NT2/D1 (cell line): ENCODE measurements at regions not wholly inside any gene's neighbourhood (a gene's known extent, or its start where the extent isn't known, plus 50 kb on each side); places are given as distances from the start of the nearest gene placed in this dataset.

Source experiments
- DNase-seq: peaks from one replicate; pipeline ENCODE4 v3.0.0-alpha.2; 2011; ENCODE audit warnings: low read depth, low spot score
- H3K27me3 ChIP-seq: 2 replicates; pipeline ENCODE4 v1.6.0; 2011; ENCODE audit warnings: mild to moderate bottlenecking; ENCODE audit not compliant: insufficient read length, insufficient read depth
- H3K36me3 ChIP-seq: 2 replicates; pipeline ENCODE4 v1.6.1; 2011; ENCODE audit warnings: mild to moderate bottlenecking, low read length, mixed read lengths; ENCODE audit not compliant: insufficient read depth, insufficient read length
- H3K4me1 ChIP-seq: 2 replicates; pipeline ENCODE4 v1.5.1; 2011; ENCODE audit not compliant: insufficient read depth, insufficient read length
- H3K4me3 ChIP-seq: 2 replicates; pipeline ENCODE4 v1.5.1; 2011; ENCODE audit warnings: low read depth; ENCODE audit not compliant: insufficient read length
- H3K9ac ChIP-seq: 2 replicates; pipeline ENCODE4 v1.6.0; 2011; ENCODE audit warnings: low read depth; ENCODE audit not compliant: insufficient read length
- H3K9me3 ChIP-seq: 2 replicates; pipeline ENCODE4 v1.5.1; 2011; ENCODE audit warnings: mild to moderate bottlenecking, low read length; ENCODE audit not compliant: insufficient read depth
- SUZ12 ChIP-seq: IDR thresholded peaks from 2 replicates; pipeline ENCODE4 v1.6.1; 2011; ENCODE audit not compliant: insufficient read length, insufficient read depth; ENCODE audit errors: extremely low read depth
- YY1 ChIP-seq: IDR thresholded peaks from 2 replicates; pipeline ENCODE4 v1.6.1; 2011; ENCODE audit not compliant: insufficient read length, insufficient read depth
- ZNF274 ChIP-seq: IDR thresholded peaks from 2 replicates; pipeline ENCODE4 v1.6.1; 2011; ENCODE audit warnings: mild to moderate bottlenecking, low read depth, low read length

DNA sequence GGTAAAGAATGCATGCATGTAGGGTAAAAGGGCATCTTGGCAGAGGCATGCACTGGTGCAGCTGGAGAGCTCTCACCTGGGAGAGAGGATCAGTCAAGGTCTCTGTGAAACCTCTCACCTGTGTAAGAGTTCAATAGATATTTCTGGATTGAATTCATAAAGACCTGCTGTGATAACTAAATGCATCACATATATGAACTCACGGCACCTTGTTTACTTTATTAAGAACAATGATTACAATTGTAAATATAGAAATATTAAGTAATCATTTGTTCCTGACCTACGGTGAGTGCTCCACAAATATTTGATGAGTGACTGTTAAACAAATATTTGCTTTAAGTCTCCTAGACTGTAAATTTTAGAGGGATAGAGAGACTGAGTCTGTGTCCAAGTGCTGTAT, 85.9 kb upstream of the PAQR3 start:
- Histone ChIP-seq H3K27me3 (no peaks in the 10 kb centered on the region), H3K4me1 (no peaks in the 10 kb centered on the region), H3K36me3 (no peaks in the 10 kb centered on the region), H3K4me3 (no peak overlapping the region), H3K9ac (no peak overlapping the region), H3K9me3 (no peaks in the 10 kb centered on the region)
- no peak for DNase-seq
- TF ChIP-seq YY1 (no peak), ZNF274 (no peak), SUZ12 (no peak)

GRCh38 chr4:79023799-79024770, 84.8 kb upstream of the PAQR3 start:
- no peaks in the 10 kb centered on the region for H3K27me3 ChIP-seq
- no peak overlapping the region for H3K4me3 ChIP-seq
- no peaks in the 10 kb centered on the region for H3K36me3 ChIP-seq
- H3K9ac ChIP-seq = no peak overlapping the region
- H3K4me1 ChIP-seq = no peaks in the 10 kb centered on the region
- no peak for DNase-seq
- H3K9me3 ChIP-seq = no peaks in the 10 kb centered on the region
- TF ChIP-seq SUZ12 (no peak), YY1 (no peak), ZNF274 (no peak)

DNA sequence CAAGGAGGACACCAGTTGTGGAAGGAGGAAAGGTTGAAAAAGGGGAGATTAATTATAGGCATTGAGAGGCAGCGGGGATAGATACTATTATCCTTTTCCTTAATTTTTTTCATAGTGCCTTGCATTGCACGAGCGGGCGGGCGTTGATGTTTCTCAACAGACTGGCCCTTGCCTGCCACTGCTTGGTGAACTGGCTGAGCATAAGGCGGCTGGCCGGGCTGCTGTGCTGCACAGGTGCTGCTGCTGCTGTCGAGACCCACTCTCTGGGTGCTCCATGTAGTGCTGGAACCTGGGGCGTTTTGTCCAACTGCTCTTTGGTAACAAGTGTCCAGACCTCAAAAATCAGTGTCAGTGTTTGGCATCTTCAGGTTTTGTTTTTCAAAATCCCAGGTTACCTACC, 83.3 kb upstream of the PAQR3 start:
- Histone ChIP-seq H3K9ac (no peak overlapping the region), H3K4me3 (no peak overlapping the region), H3K27me3 (no peaks in the 10 kb centered on the region), H3K4me1 (no peaks in the 10 kb centered on the region), H3K9me3 (no peaks in the 10 kb centered on the region), H3K36me3 (no peaks in the 10 kb centered on the region)
- no peak for DNase-seq
- no peak for TF ChIP-seq ZNF274

- H3K9ac ChIP-seq = no peak overlapping the region
- H3K36me3 ChIP-seq = no peaks in the 10 kb centered on the region
- H3K27me3 ChIP-seq = no peaks in the 10 kb centered on the region
- H3K4me1 ChIP-seq = no peaks in the 10 kb centered on the region
- H3K4me3 ChIP-seq = no peak overlapping the region
- DNase-seq = no peak
- no peaks in the 10 kb centered on the region for H3K9me3 ChIP-seq
- TF ChIP-seq SUZ12 (no peak), YY1 (no peak)
Observed at GRCh38 chr4:79017481-79017880, 78.2 kb upstream of the PAQR3 start.

DNA sequence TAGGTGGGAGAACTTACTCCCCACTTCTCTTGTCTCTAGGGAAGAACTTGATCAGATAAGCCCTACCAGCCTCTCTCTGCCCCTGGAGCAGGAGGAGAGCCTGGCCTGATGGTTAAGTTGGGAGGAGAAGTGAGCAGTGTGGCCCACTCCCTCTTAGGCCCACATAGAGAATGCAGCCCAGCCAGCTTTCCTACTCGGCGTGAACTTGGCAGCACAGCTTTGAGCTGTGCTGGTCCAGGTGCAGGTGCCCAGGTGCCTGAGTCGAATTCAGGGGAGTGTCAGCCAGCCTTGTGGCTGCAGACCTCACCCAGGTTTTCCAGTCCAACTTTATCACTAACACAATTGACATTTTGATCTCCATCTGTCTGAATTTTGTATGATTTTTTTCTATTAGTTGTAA, 77.6 kb upstream of the PAQR3 start:
- no peak for TF ChIP-seq ZNF274
- TF ChIP-seq YY1 = no peak
- no peak for TF ChIP-seq SUZ12
- no peak for DNase-seq
- H3K36me3 ChIP-seq = no peaks in the 10 kb centered on the region
- H3K27me3 ChIP-seq = no peaks in the 10 kb centered on the region
- no peaks in the 10 kb centered on the region for H3K9me3 ChIP-seq
- H3K4me3 ChIP-seq = no peak overlapping the region
- no peaks in the 10 kb centered on the region for H3K4me1 ChIP-seq
- no peak overlapping the region for H3K9ac ChIP-seq

DNA sequence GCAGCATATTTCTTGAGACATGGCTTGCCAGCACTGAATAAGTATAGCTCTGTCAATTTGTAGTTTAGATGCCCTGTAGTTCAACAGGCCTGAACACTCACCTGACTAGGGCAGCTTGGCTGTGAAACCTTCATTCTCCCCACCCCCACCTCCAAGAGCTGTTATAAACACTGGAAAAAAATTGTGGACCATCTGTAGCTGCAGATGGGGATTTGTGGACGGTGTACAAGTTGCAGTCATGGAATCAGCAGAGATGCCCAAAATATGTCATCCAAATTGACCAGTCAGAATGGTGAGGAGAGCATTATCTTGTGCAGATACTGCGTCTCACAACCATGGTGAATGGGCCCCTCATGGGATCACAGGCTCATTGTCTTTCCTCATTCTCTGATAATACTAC, 76.2 kb upstream of the PAQR3 start:
- TF ChIP-seq YY1 (no peak), ZNF274 (no peak), SUZ12 (no peak)

GRCh38 chr4:79014230-79014629, 75.0 kb upstream of the PAQR3 start:
- DNase-seq = no peak
- Histone ChIP-seq H3K36me3 (no peaks in the 10 kb centered on the region), H3K9ac (no peak overlapping the region), H3K27me3 (no peaks in the 10 kb centered on the region), H3K9me3 (no peaks in the 10 kb centered on the region), H3K4me1 (no peaks in the 10 kb centered on the region), H3K4me3 (no peak overlapping the region)
- TF ChIP-seq ZNF274 = no peak
- no peak for TF ChIP-seq SUZ12
- no peak for TF ChIP-seq YY1

More for the DNA sequence above, 76.2 kb upstream of the PAQR3 start:
- H3K9ac ChIP-seq = no peak overlapping the region
- no peaks in the 10 kb centered on the region for H3K36me3 ChIP-seq
- H3K4me1 ChIP-seq = no peaks in the 10 kb centered on the region
- no peaks in the 10 kb centered on the region for H3K9me3 ChIP-seq
- no peak overlapping the region for H3K4me3 ChIP-seq
- no peaks in the 10 kb centered on the region for H3K27me3 ChIP-seq
- DNase-seq = no peak
